Peyer's patch (tissue), 4 donors: ENCODE measurements at regions not wholly inside any gene's neighbourhood (a gene's known extent, or its start where the extent isn't known, plus 50 kb on each side); places are given as distances from the start of the nearest gene placed in this dataset.
"Not testable (repeated sequence)": the region's sequence is repeated elsewhere in the genome, so short reads cannot be mapped to it uniquely, and the experiment has no call there.

ENCODE experiments used
- DNase-seq, 3 donors: peaks; one replicate each; pipeline ENCODE4 v3.0.0-alpha.2; 2017 to 2019
- H3K27ac ChIP-seq, 4 donors: fragments of 200-600 bp; sonication (generic); one replicate each; pipeline ENCODE4 v1.5.1; 2016 to 2019
- H3K27me3 ChIP-seq, 2 donors: fragments of 200-600 bp; sonication (generic); one replicate each; pipeline ENCODE4 v1.5.1; 2019
- H3K36me3 ChIP-seq, 3 donors: fragments of 200-600 bp; sonication (generic); one replicate each; pipeline ENCODE4 v1.5.1; 2016 to 2019
- H3K4me1 ChIP-seq, 4 donors: fragments of 200-600 bp; sonication (generic); one replicate each; pipeline ENCODE4 v1.5.1; 2016 to 2019
- H3K4me3 ChIP-seq, 4 donors: fragments of 200-600 bp; sonication (generic); 1 replicate in 3 of 4; 2 replicates in 1 of 4; pipeline ENCODE4 v1.5.1; 2016 to 2019; ENCODE audit warnings: mild to moderate bottlenecking in 1 of 4
- H3K9me3 ChIP-seq, 4 donors: fragments of 200-600 bp; sonication (generic); one replicate each; pipeline ENCODE4 v1.5.1; 2016 to 2019; ENCODE audit warnings: mild to moderate bottlenecking in 1 of 4
- POLR2A ChIP-seq, 2 donors: fragments of 450-650 bp; IDR thresholded peaks; one replicate each; pipeline ENCODE4 v1.5.1; 2017; ENCODE audit warnings: antibody characterized with exemption in 2 of 2, mild to moderate bottlenecking in 2 of 2, moderate library complexity in 2 of 2
- TF ChIP-seq, protein P1 (sequence below), 6 experiments: fragments of 450-650 bp in 4 of 6; fragments of 200-600 bp in 2 of 6; sonication (generic) in 1 of 6; IDR thresholded peaks; one replicate each; pipeline ENCODE4 v1.5.1; 2017 to 2019; ENCODE audit warnings: antibody characterized with exemption in 6 of 6, mild to moderate bottlenecking in 3 of 6, moderate library complexity in 1 of 6

DNA sequence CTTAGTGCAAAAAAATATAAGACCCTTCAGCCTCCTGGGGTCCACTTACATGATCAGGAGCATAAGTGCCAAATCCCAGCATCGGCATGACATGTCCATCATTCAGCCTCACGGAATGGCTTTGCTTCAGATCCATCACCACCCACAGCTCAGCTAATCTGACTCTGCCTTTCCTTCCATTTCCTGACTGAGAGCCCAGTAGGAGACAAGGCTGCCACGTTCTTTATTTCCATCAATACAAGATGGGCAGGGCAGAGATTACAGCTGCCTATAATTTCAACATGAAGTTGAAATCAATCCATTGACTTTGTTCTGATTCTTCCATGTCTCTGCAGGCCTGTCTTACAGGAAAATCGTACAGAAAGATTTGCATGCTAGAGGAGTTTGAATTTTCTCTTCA lies 76.4 kb upstream of the UCN3 start:
- TF ChIP-seq, protein P1, sequence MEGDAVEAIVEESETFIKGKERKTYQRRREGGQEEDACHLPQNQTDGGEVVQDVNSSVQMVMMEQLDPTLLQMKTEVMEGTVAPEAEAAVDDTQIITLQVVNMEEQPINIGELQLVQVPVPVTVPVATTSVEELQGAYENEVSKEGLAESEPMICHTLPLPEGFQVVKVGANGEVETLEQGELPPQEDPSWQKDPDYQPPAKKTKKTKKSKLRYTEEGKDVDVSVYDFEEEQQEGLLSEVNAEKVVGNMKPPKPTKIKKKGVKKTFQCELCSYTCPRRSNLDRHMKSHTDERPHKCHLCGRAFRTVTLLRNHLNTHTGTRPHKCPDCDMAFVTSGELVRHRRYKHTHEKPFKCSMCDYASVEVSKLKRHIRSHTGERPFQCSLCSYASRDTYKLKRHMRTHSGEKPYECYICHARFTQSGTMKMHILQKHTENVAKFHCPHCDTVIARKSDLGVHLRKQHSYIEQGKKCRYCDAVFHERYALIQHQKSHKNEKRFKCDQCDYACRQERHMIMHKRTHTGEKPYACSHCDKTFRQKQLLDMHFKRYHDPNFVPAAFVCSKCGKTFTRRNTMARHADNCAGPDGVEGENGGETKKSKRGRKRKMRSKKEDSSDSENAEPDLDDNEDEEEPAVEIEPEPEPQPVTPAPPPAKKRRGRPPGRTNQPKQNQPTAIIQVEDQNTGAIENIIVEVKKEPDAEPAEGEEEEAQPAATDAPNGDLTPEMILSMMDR (IDR thresholded peaks at IDR 0.05) = no peak
- TF ChIP-seq POLR2A (IDR thresholded peaks at IDR 0.05) = no peak
- Histone ChIP-seq H3K4me1 (peaks cover 0 to 18% (median 0%) of the 10 kb centered on the region in 4 donors), H3K27me3 (no peaks in the 10 kb centered on the region), H3K9me3 (no peaks in the 10 kb centered on the region), H3K27ac (no peak overlapping the region), H3K4me3 (no peak overlapping the region), H3K36me3 (no peaks in the 10 kb centered on the region)
- no peak for DNase-seq

DNA sequence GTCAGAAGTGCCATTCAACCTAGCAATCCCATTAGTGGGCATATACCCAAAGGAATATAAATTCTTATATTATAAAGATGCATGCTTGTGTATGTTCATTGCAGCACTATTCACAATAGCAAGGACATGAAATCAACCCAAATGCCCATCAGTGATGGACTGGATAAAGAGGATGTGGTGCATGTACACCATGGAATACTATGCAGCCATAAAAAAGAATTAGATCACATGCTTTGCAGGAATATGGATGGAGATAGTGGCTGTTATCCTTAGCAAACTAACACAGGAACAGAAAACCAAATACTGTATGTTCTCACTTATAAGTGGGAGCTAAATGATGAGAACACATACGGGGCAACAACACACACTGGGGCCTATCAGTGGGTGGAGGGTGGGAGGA lies 75.5 kb upstream of the UCN3 start:
- H3K27ac ChIP-seq, H3K9me3 ChIP-seq, H3K4me3 ChIP-seq, H3K27me3 ChIP-seq, H3K36me3 ChIP-seq, DNase-seq: not testable (repeated sequence)
- peaks cover 0 to 19% (median 0%) of the 10 kb centered on the region in 4 donors for H3K4me1 ChIP-seq

DNA sequence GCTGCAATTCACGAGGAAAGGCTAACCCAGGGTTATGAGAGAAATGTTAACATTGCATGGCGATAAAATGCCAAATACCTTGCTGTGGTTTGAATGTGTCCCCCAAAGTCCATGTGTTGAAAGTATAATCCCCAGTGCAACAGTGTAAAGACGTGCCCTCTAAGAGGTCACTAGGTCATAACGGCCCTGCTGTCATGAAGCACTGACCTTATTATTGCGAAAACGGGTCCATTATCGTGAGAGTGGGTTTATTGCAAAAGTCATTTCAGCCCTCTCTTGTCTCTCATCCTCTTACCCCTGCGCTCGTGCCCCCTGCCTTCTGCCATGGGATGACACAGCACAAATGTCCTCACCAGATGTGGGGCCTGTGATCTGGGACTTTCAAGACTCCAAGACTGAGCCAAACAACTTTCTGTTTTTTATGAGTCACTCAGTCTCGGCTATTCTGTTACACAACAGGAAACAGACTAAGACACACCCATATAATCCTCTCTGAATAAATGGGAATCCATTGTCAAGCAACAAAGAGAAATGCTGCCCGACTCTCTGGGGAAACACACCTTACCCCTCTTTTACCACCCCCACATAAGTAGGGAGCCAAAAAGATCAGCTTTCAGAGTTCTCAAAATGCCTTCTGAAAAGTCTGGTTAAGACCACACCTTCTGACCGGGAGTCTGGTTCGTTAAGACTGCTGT lies 73.1 kb upstream of the UCN3 start:
- H3K9me3 ChIP-seq = no peaks in the 10 kb centered on the region
- peaks cover 0 to 22% (median 0%) of the 10 kb centered on the region in 4 donors for H3K4me1 ChIP-seq
- TF ChIP-seq, protein P1 (IDR thresholded peaks at IDR 0.05) = no peak
- TF ChIP-seq POLR2A (IDR thresholded peaks at IDR 0.05) = no peak
- H3K4me3 ChIP-seq = peak overlapping the region in 3 of 4 donors; percentile 15 to 33 (median 18)
- H3K27ac ChIP-seq = peak overlapping the region; percentile 37 to 79 (median 70)
- DNase-seq = peak in 2 of 3 donors; percentile 28 to 64
- no peaks in the 10 kb centered on the region for H3K27me3 ChIP-seq
- H3K36me3 ChIP-seq = no peaks in the 10 kb centered on the region

DNA sequence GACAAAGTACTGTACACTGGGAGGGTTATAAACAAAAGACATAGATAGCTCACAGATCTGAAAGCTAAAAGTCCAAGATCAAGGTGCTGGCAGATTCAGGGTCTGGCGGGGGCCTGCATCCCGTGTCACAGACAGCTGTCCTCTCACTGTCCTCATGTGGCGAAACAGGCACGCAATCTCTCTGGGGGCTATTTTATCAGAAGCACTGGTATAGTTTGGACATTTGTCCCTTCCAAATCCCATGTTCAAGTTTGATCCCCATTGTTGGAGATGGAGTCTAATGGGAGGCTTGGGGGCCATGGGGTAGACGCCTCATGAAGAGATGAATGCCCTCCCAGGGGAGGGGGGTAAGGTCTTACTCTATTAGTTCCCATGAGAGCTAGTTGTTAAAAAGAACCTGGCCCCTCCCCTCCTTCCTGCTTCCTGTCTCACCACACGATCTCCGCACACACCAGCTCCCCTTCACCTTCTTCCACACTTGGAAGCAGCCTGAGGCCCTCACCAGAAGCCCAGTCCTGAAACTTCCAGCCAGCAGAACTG lies 72.5 kb upstream of the UCN3 start:
- H3K27ac ChIP-seq = peak overlapping the region; percentile 37 to 79 (median 70)
- H3K36me3 ChIP-seq = no peaks in the 10 kb centered on the region
- H3K27me3 ChIP-seq = no peaks in the 10 kb centered on the region
- peak overlapping the region in 3 of 4 donors; percentile 15 to 33 (median 18) for H3K4me3 ChIP-seq
- peaks cover 0 to 22% (median 0%) of the 10 kb centered on the region in 4 donors for H3K4me1 ChIP-seq
- TF ChIP-seq POLR2A (IDR thresholded peaks at IDR 0.05) = no peak
- TF ChIP-seq, protein P1 (IDR thresholded peaks at IDR 0.05) = no peak
- DNase-seq = peak in 1 of 3 donors; percentile 56
- no peaks in the 10 kb centered on the region for H3K9me3 ChIP-seq

DNA sequence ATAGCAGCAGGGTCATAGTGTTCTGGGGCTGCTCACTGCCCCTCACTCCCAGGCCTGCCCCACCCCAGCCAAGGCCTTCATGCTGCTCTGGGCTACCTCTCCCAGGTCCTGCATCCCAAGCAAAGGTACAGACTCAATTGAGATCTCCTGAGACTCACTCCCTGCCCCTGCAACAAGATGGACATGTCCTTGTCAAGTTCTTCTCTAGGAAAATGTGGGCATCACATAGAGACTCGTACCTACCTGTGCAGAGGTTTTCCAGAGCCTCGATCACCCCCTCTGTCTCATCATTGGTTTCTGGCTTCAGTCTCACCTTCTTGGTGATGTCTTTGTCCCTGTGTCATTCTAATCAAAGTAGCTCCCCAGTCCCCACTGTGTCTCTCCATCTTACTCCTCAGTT lies 71.8 kb upstream of the UCN3 start:
- H3K4me3 ChIP-seq, DNase-seq, H3K9me3 ChIP-seq, H3K27me3 ChIP-seq, H3K36me3 ChIP-seq: not testable (repeated sequence)
- Histone ChIP-seq H3K4me1 (peaks cover 0 to 22% (median 0%) of the 10 kb centered on the region in 4 donors), H3K27ac (peak overlapping the region in 1 of 4 donors; percentile 26)

DNA sequence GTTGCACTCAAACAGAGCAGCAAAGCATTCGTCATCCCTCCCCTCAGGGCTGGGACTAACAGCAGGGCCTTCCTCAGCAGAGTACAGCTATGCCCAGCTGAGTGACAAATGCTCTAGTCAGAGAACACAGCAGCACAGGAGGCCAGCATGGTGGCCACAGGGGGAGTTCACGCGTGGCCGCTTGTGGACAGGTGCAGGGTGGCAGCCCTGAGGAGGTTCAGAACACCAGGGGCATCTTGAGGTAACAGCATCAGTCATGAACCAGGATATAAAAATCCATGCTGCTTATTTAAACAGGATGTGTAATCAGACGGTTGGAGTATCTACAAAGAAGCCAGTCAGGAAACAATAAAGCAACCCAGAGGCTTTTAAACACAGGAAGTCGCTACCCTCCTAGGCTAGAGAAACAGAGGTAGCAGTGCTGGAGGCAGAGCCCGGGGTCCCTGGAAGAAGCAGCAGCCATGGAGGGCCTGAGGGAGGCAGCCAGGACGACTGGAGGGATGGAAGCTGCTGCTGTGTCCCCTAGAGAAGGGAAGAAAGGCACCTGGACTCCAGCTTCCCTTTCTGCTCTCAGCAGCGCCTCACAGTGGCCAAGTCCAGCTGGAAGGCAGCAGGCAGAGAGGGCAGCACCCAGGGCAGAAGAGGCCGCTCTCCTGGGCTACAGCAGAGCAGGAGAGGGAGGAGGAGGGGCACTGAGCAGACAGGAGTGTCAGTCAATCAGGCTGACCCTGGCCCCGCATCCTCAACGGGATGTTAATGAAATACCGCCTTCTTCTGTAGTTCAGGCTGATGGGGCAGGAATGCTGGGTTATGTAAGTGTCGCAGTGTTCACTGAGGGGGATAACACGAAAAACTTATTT lies 70.8 kb upstream of the UCN3 start:
- no peaks in the 10 kb centered on the region for H3K27me3 ChIP-seq
- peak overlapping the region in 1 of 4 donors; percentile 7 for H3K4me3 ChIP-seq
- TF ChIP-seq POLR2A (IDR thresholded peaks at IDR 0.05) = no peak
- TF ChIP-seq, protein P1 (IDR thresholded peaks at IDR 0.05) = peak in 4 of 6 experiments; percentile 23 to 53 (median 44)
- peaks cover 0 to 22% (median 0%) of the 10 kb centered on the region in 4 donors for H3K4me1 ChIP-seq
- H3K9me3 ChIP-seq = no peaks in the 10 kb centered on the region
- DNase-seq = peak; percentile 49 to 83 (median 73)
- no peaks in the 10 kb centered on the region for H3K36me3 ChIP-seq
- H3K27ac ChIP-seq = peak overlapping the region in 3 of 4 donors; percentile 13 to 68 (median 63)
